SK-N-SH (cell line): ENCODE measurements at regions not wholly inside any gene's neighbourhood (a gene's known extent, or its start where the extent isn't known, plus 50 kb on each side); places are given as distances from the start of the nearest gene placed in this dataset.
A peak's percentile ranks its signal among the peaks of the same experiment; 100 is the strongest.

Source experiments
- CTCF ChIP-seq: fragments of 200-600 bp; sonication (generic); IDR thresholded peaks from 2 replicates; pipeline ENCODE4 v1.6.1; 2017; ENCODE audit warnings: antibody characterized with exemption, mild to moderate bottlenecking, moderate library complexity
- EP300 ChIP-seq, 2 experiments: IDR thresholded peaks; 2 replicates each; pipeline versions ENCODE4 v1.4.0 to v1.6.1; 2012; ENCODE audit warnings: borderline replicate concordance in 1 of 2, low read depth in 1 of 2, low read length in 1 of 2
- EZH2phosphoT487 ChIP-seq: fragments of 200-600 bp; sonication (generic); IDR thresholded peaks from 2 replicates; pipeline ENCODE4 v1.6.1; 2017; ENCODE audit warnings: low read depth, mixed run types, mild to moderate bottlenecking, antibody characterized with exemption, moderate library complexity, borderline replicate concordance
- FOXJ3 ChIP-seq: sonication (generic); formaldehyde crosslinking; IDR thresholded peaks from 2 replicates; pipeline ENCODE4 v1.5.1; 2020; ENCODE audit warnings: mild to moderate bottlenecking, missing genetic modification reagents
- IRF3 ChIP-seq: fragments of 150-350 bp; IDR thresholded peaks from 2 replicates; pipeline ENCODE4 v1.6.1; 2016; ENCODE audit warnings: mild to moderate bottlenecking, low read depth, low read length
- NRF1 ChIP-seq: IDR thresholded peaks from 2 replicates; pipeline ENCODE4 v1.6.1; 2012; ENCODE audit warnings: low read depth, mild to moderate bottlenecking, low read length
- PBX3 ChIP-seq: IDR thresholded peaks from 2 replicates; pipeline ENCODE4; 2012
- POLR2AphosphoS5 ChIP-seq: IDR thresholded peaks from 2 replicates; pipeline ENCODE4 v1.6.1; 2012; ENCODE audit warnings: low read depth, low read length
- SMC3 ChIP-seq: IDR thresholded peaks from 2 replicates; pipeline ENCODE4 v1.6.1; 2012; ENCODE audit warnings: low read depth, low read length, improper control_type of control experiment
- TAF1 ChIP-seq: IDR thresholded peaks from 2 replicates; pipeline ENCODE4 v1.6.1; 2012; ENCODE audit warnings: low read depth, mild to moderate bottlenecking, low read length, moderate library complexity, borderline replicate concordance
- TCF12 ChIP-seq: IDR thresholded peaks from 2 replicates; pipeline ENCODE4 v1.4.0; 2012
- TEAD4 ChIP-seq: IDR thresholded peaks from 2 replicates; pipeline ENCODE4 v1.4.0; 2012; ENCODE audit warnings: mild to moderate bottlenecking, borderline replicate concordance; ENCODE audit not compliant: insufficient read depth
- ZBTB33 ChIP-seq: IDR thresholded peaks from 2 replicates; pipeline ENCODE4 v1.4.0; 2012; ENCODE audit warnings: low read depth, borderline replicate concordance

GRCh38 chr13:66014771-66015170, 1215.4 kb downstream of the PCDH9 start:
- TF ChIP-seq CTCF (no peak), NRF1 (no peak), SMC3 (no peak), IRF3 (no peak), PBX3 (peak; percentile 37; the same call in 1 of the 2 replicates), POLR2AphosphoS5 (no peak), FOXJ3 (CRISPR knock-in tag) (no peak), ZBTB33 (no peak), TCF12 (0 out of 2 replicates have a peak, but pooled peaks have one; percentile 14), TAF1 (no peak), EZH2phosphoT487 (no peak), EP300 (IDR thresholded peaks at IDR 0.05; ENCODE audit: borderline replicate concordance in 1 of 2, low read depth in 1 of 2, low read length in 1 of 2) (no peak), TEAD4 (no peak)
